ENCODE measurements at regions not wholly inside any gene's neighbourhood (a gene's known extent, or its start where the extent isn't known, plus 50 kb on each side); places are given as distances from the start of the nearest gene placed in this dataset.
"Not testable (repeated sequence)": the region's sequence is repeated elsewhere in the genome, so short reads cannot be mapped to it uniquely, and the experiment has no call there.

DNA sequence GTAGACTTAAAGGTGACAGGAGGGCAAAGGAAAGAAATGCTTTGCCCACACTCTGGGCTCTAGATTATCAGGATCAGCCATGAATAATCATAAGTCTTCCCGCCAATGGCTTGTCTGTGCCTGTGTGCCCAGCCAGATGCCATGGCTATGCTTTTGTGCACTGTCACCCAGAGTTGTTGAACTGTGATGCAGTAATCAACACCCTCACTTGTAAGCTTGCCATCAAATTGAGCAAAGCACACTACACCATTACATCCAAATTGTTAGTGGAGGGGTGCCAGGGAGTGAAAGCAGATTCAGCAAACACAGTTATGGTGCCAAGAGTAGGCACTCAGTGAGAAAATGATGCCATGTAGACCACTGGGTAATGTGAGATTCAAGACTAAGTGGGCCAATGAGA lies 845.3 kb upstream of the MIR17HG start:
- Histone ChIP-seq H3K27ac (peak overlapping the region in 8 of 10 donors; percentile 5 to 59 (median 48)), H3K27me3 (no peaks in the 10 kb centered on the region), H3K4me1 (peaks cover 0 to 29% (median 4%) of the 10 kb centered on the region in 9 donors), H3K4me3 (no peak overlapping the region), H3K9me3 (peaks cover 0 to 8% (median 0%) of the 10 kb centered on the region in 11 donors), H3K36me3 (no peaks in the 10 kb centered on the region)
- DNase-seq (peak; percentile 21 to 74), ATAC-seq (peak; percentile 92 to 99 (median 96))
- intact Hi-C loops (cut with DNase I), result no loop called here
- TF ChIP-seq CTCF (IDR thresholded peaks at IDR 0.05), result no peak
- WGBS, 2 donors, result 50 to 54% methylated on average over 1 of the region's 1 CpG

DNA sequence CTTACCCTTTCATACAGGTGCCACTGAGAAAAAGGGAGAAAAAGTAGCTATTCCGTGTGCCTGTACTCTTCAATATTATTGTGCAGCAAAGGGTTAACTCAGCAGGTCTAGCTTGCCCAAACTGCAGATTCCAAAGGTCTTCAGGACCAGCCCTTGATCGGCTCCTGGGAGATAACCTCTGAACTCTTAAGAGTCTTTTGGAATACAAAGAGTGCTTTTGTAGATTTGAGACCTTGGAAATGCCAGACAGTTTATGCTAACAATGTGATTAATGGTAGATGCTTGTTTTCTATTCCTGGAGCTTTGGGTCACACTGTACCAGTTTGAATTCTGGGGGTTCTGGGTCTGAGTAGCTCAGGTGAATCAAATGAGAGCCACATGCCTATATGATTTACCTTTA lies 844.7 kb upstream of the MIR17HG start:
- 26 to 40% methylated on average over 2 of the region's 2 CpGs for WGBS, 2 donors
- DNase-seq (no peak), ATAC-seq (peak in 2 of 8 donors; percentile 3 to 22)
- intact Hi-C loops (cut with DNase I), result no loop called here
- Histone ChIP-seq H3K4me3 (no peak overlapping the region), H3K9me3 (peaks cover 0 to 8% (median 0%) of the 10 kb centered on the region in 11 donors), H3K4me1 (peaks cover 0 to 29% (median 4%) of the 10 kb centered on the region in 9 donors), H3K36me3 (no peaks in the 10 kb centered on the region), H3K27me3 (no peaks in the 10 kb centered on the region), H3K27ac (peak overlapping the region in 2 of 10 donors; percentile 10 to 59)
- TF ChIP-seq CTCF (IDR thresholded peaks at IDR 0.05), result no peak

GRCh38 chr13:90510319-90510718 lies 837.2 kb upstream of the MIR17HG start:
- no peaks in the 10 kb centered on the region for H3K36me3 ChIP-seq
- no peak for ATAC-seq
- no peaks in the 10 kb centered on the region for H3K4me1 ChIP-seq
- no peak overlapping the region for H3K27ac ChIP-seq
- no peak for TF ChIP-seq CTCF (IDR thresholded peaks at IDR 0.05)
- 78 to 82% methylated on average over 2 of the region's 2 CpGs for WGBS, 2 donors
- H3K27me3 ChIP-seq, result no peaks in the 10 kb centered on the region
- intact Hi-C loops (cut with DNase I), result no loop called here
- H3K9me3 ChIP-seq, result peaks cover 0 to 10% (median 0%) of the 10 kb centered on the region in 11 donors
- H3K4me3 ChIP-seq, result no peak overlapping the region
- no peak for DNase-seq

- DNase-seq, result no peak
- 57 to 75% methylated on average over 2 of the region's 2 CpGs for WGBS, 2 donors
- TF ChIP-seq CTCF (IDR thresholded peaks at IDR 0.05), result no peak
- Histone ChIP-seq H3K27me3 (no peaks in the 10 kb centered on the region), H3K4me1 (no peaks in the 10 kb centered on the region), H3K36me3 (no peaks in the 10 kb centered on the region), H3K27ac (no peak overlapping the region), H3K4me3 (no peak overlapping the region), H3K9me3 (peaks cover 0 to 6% (median 0%) of the 10 kb centered on the region in 11 donors)
- intact Hi-C loops (cut with DNase I), result no loop called here
- no peak for ATAC-seq
These were observed 835.6 kb upstream of the MIR17HG start for GRCh38 chr13:90511903-90512302.

DNA sequence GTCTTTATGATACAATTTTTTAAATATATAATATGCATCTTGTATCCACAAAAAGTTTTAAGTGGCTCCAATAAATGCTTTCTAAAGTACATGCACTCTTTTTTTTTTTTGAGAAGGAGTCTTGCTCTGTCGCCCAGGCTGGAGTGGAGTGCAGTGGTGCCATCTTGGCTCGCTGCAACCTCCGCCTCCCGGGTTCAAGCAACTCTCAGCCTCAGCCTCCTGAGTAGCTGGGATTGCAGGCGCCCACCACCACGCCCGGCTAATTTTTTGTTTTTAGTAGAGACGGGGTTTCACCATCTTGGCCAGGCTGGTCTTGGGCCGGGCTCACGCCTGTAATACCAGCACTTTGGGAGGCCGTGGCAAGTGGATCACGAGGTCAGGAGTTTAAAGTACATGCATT lies 832.8 kb upstream of the MIR17HG start:
- H3K9me3 ChIP-seq; ATAC-seq; H3K27ac ChIP-seq; H3K4me1 ChIP-seq; H3K4me3 ChIP-seq; H3K36me3 ChIP-seq; DNase-seq; intact Hi-C loops (cut with DNase I); H3K27me3 ChIP-seq: not testable (repeated sequence)
- 90% methylated on average over 12 of the region's 12 CpGs for WGBS, 2 donors

Measured in heart right ventricle (tissue), 16 donors.